HCT116 (cell line): ENCODE measurements at regions not wholly inside any gene's neighbourhood (a gene's known extent, or its start where the extent isn't known, plus 50 kb on each side); places are given as distances from the start of the nearest gene placed in this dataset.

Experiments used
- ATAC-seq: fragments of 200-7000 bp; cut with Tn5 transposase; 2 replicates; pipeline ENCODE4 v1.9.1; 2020; ENCODE audit warnings: mild to moderate bottlenecking, moderate library complexity
- BruUV-seq: library from RNA; stranded (reverse); fragments of 400-500 nt; replicated peaks from 2 replicates; lab custom pipeline; 2021; lab: Mats Ljungman, UMichigan
- CTCF ChIA-PET: fragments of 300-600 bp; sonication (Branson Sonifier 250); formaldehyde crosslinking; loops from one replicate; lab custom pipeline; 2021; ENCODE audit warnings: antibody characterized with exemption; lab: Charles Lee
- POLR2A ChIA-PET: fragments of 300-600, 350-600 bp; sonication (Branson Sonifier 250); formaldehyde crosslinking; loops from one replicate; lab custom pipeline; 2021; ENCODE audit warnings: antibody characterized with exemption; lab: Charles Lee
- RAD21 ChIA-PET, 2 experiments: fragments of 300-600 bp; sonication (Branson Sonifier 250); formaldehyde crosslinking; loops; one replicate each; lab custom pipeline; 2023; ENCODE audit warnings: low total read pairs in 2 of 2; ENCODE audit not compliant: uncharacterized antibody in 2 of 2, unreplicated experiment in 2 of 2, low non-redundant PET in 1 of 2; lab: Charles Lee
- DNase-seq: peaks from one replicate; pipeline ENCODE4 v3.0.0-alpha.2; 2010; ENCODE audit warnings: low read depth, low spot score
- H2AFZ ChIP-seq: fragments of 200-600 bp; shearing (Covaris generic), sonication (generic); 2 replicates; pipeline ENCODE4 v1.6.1; 2017; ENCODE audit warnings: low read depth, mixed run types, mixed read lengths, antibody characterized with exemption, low read length; ENCODE audit not compliant: poor library complexity, severe bottlenecking
- H3K27ac ChIP-seq: 2 replicates; pipeline ENCODE4 v1.5.1; 2012; ENCODE audit warnings: low read depth, low read length
- H3K27me3 ChIP-seq: fragments of 200-600 bp; sonication (generic); 2 replicates; pipeline ENCODE4 v1.6.1; 2016; ENCODE audit warnings: mixed run types, low read length, mixed read lengths; ENCODE audit not compliant: insufficient read depth
- H3K36me3 ChIP-seq, 2 experiments: fragments of 200-500 bp in 1 of 2; fragments of 200-600 bp in 1 of 2; sonication (Bioruptor generic) in 1 of 2; sonication (generic) in 1 of 2; 2 replicates each; pipeline versions ENCODE4 v1.5.1 to v1.6.1; 2014 to 2016; ENCODE audit warnings: low read length in 2 of 2, inconsistent platforms in 1 of 2, mixed read lengths in 1 of 2, mixed run types in 1 of 2; ENCODE audit not compliant: insufficient read depth in 2 of 2, control insufficient read depth in 1 of 2
- H3K4me1 ChIP-seq, 2 experiments: fragments of 200-600 bp in 1 of 2; sonication (generic) in 1 of 2; 2 replicates each; pipeline versions ENCODE4 v1.5.1 to v1.6.1; 2012 to 2017; ENCODE audit warnings: low read length in 2 of 2, inconsistent platforms in 1 of 2, mild to moderate bottlenecking in 1 of 2, mixed read lengths in 1 of 2, mixed run types in 1 of 2, moderate library complexity in 1 of 2; ENCODE audit not compliant: insufficient read depth in 2 of 2, control insufficient read depth in 1 of 2
- H3K4me2 ChIP-seq: fragments of 200-600 bp; sonication (generic); 2 replicates; pipeline ENCODE4 v1.6.1; 2017; ENCODE audit warnings: mixed run types, low read length, mixed read lengths
- H3K4me3 ChIP-seq, 2 experiments: fragments of 200-600 bp in 1 of 2; sonication (generic) in 1 of 2; replicated peaks in 1 of 2; 2 replicates each; pipeline ENCODE4 v1.5.1; 2011 to 2016; ENCODE audit warnings: low read length in 2 of 2, control low read depth in 1 of 2, low read depth in 1 of 2, mild to moderate bottlenecking in 1 of 2, mixed read lengths in 1 of 2, mixed run types in 1 of 2
- H3K79me2 ChIP-seq: fragments of 200-600 bp; sonication (generic); 2 replicates; pipeline ENCODE4 v1.6.1; 2017; ENCODE audit warnings: mild to moderate bottlenecking, mixed run types, low read length, moderate library complexity, mixed read lengths; ENCODE audit not compliant: insufficient read depth
- H3K9ac ChIP-seq: fragments of 200-600 bp; sonication (generic); 2 replicates; pipeline ENCODE4 v1.6.1; 2016; ENCODE audit warnings: low read length, mixed read lengths
- H3K9me2 ChIP-seq: fragments of 200-600 bp; sonication (generic), shearing (Covaris generic); 2 replicates; pipeline ENCODE4 v1.6.1; 2017; ENCODE audit warnings: mixed run types, mild to moderate bottlenecking, moderate library complexity; ENCODE audit not compliant: insufficient read depth
- H3K9me3 ChIP-seq, 2 experiments: fragments of 200-500 bp in 1 of 2; fragments of 200-600 bp in 1 of 2; sonication (Bioruptor generic) in 1 of 2; sonication (generic) in 1 of 2; 2 replicates each; pipeline ENCODE4 v1.6.1; 2014 to 2017; ENCODE audit warnings: low read length in 2 of 2, mixed read lengths in 2 of 2, inconsistent platforms in 1 of 2, low read depth in 1 of 2, mild to moderate bottlenecking in 1 of 2, mixed run types in 1 of 2, moderate library complexity in 1 of 2; ENCODE audit not compliant: control insufficient read depth in 1 of 2, insufficient read depth in 1 of 2
- H4K20me1 ChIP-seq: fragments of 200-600 bp; sonication (generic), shearing (Covaris generic); 2 replicates; pipeline ENCODE4 v1.6.1; 2017; ENCODE audit warnings: mixed run types, mild to moderate bottlenecking, moderate library complexity; ENCODE audit not compliant: insufficient read depth
- CBX3 ChIP-seq: IDR thresholded peaks from 2 replicates; pipeline ENCODE4 v1.6.1; 2012; ENCODE audit warnings: low read depth
- ELF1 ChIP-seq: IDR thresholded peaks from 2 replicates; pipeline ENCODE4 v1.6.1; 2012; ENCODE audit warnings: low read depth, borderline replicate concordance
- EZH2 ChIP-seq: fragments of 200-600 bp; sonication (generic); IDR thresholded peaks from 2 replicates; pipeline ENCODE4 v1.6.1; 2017; ENCODE audit warnings: antibody characterized with exemption, mixed run types
- EZH2phosphoT487 ChIP-seq: fragments of 200-600 bp; IDR thresholded peaks from 2 replicates; pipeline ENCODE4 v1.6.1; 2018; ENCODE audit warnings: antibody characterized with exemption, borderline replicate concordance
- FOSL1 ChIP-seq: IDR thresholded peaks from 2 replicates; pipeline ENCODE4 v1.6.1; 2012; ENCODE audit warnings: low read depth
- JUND ChIP-seq: IDR thresholded peaks from 2 replicates; pipeline ENCODE4 v1.6.1; 2012
- POLR2A ChIP-seq: IDR thresholded peaks from 2 replicates; pipeline ENCODE4 v1.7.0; 2011; ENCODE audit warnings: borderline replicate concordance; ENCODE audit not compliant: insufficient read depth, insufficient read length; ENCODE audit errors: extremely low read depth
- POLR2AphosphoS5 ChIP-seq: IDR thresholded peaks from 2 replicates; pipeline ENCODE4 v1.6.1; 2011; ENCODE audit warnings: mild to moderate bottlenecking, low read depth, low read length, moderate library complexity
- RAD21 ChIP-seq: IDR thresholded peaks from 2 replicates; pipeline ENCODE4 v1.6.1; 2012; ENCODE audit warnings: low read depth, mild to moderate bottlenecking
- SP1 ChIP-seq: IDR thresholded peaks from 2 replicates; pipeline ENCODE4 v1.6.1; 2012; ENCODE audit warnings: low read depth
- SRF ChIP-seq: IDR thresholded peaks from 2 replicates; pipeline ENCODE4 v1.6.1; 2012; ENCODE audit warnings: low read depth
- ZNF274 ChIP-seq: fragments of 200-500 bp; sonication (Bioruptor generic); IDR thresholded peaks from 2 replicates; pipeline ENCODE4 v1.6.1; 2014; ENCODE audit warnings: mild to moderate bottlenecking, low read depth, low read length, inconsistent platforms
- intact Hi-C: fragments of 100-400 bp; cut with micrococcal nuclease; formaldehyde crosslinking; loops from 2 replicates; pipeline ENCODE4 v1.10.0; 2022
- TF ChIP-seq, protein P1 (sequence below): IDR thresholded peaks from 2 replicates; pipeline ENCODE4 v1.6.1; 2012
- TF ChIP-seq, protein P2 (sequence below): IDR thresholded peaks from 2 replicates; pipeline ENCODE4 v1.6.1; 2012; ENCODE audit warnings: low read depth
- TF ChIP-seq, protein P3 (sequence below): IDR thresholded peaks from 2 replicates; pipeline ENCODE4 v1.6.1; 2011; ENCODE audit warnings: mild to moderate bottlenecking, low read length, moderate library complexity; ENCODE audit not compliant: insufficient replicate concordance; ENCODE audit errors: extremely low read depth

DNA sequence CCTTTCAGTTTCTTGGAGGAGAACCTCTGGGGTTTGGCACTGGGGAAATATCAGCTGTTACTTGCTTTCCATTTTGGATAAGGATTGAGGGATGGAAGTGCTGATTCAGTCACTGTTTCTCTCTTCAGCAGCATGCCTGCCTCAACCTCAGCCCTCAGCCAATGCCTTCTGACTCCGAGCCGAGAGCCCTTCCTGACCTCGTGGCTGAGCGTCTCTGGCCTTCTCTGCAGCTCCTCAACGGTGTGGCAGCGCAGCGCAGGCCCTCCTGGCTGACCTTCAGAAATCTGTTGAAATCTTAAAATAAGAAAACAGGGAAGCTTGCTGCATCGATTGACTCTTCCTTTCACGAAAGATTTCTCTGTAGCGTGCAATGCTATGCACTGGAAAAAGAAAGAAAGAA, 434.3 kb upstream of the FAT1 start (continued):
- TF ChIP-seq RAD21 (no peak), FOSL1 (no peak), POLR2AphosphoS5 (no peak)

DNA sequence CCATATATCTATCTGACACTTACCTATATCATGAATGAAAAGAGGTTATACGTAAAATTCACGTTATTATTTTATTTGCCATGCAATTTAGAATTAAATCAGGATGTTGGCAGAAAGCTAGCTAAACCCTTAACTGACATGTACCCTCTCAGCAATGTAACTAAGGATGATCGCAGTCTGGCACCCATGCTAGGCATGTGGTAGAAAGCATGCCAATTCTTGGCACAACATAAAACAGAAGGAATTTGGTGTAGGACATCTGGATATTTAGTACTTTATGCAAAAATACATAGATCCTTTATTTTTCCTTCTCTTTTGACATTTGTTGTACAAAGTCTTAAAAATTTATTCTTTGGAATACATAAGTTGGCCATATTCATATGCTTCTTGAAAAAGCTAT, 436.8 kb upstream of the FAT1 start:
- no peaks in the 10 kb centered on the region for H3K27me3 ChIP-seq
- H3K4me1 ChIP-seq, result no peaks in the 10 kb centered on the region
- no peak overlapping the region for H3K9ac ChIP-seq
- H3K9me2 ChIP-seq, result no peaks in the 10 kb centered on the region
- H4K20me1 ChIP-seq, result no peaks in the 10 kb centered on the region
- DNase-seq (no peak), ATAC-seq (no peak)
- no TSS peak for BruUV-seq
- TF ChIP-seq SP1 (no peak), RAD21 (no peak), POLR2A (no peak), SRF (no peak), EZH2phosphoT487 (no peak), CBX3 (no peak), EZH2 (no peak), ELF1 (no peak), ZNF274 (no peak), JUND (no peak)
- TF ChIP-seq, protein P1, sequence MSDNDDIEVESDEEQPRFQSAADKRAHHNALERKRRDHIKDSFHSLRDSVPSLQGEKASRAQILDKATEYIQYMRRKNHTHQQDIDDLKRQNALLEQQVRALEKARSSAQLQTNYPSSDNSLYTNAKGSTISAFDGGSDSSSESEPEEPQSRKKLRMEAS, result no peak
- TF ChIP-seq, protein P2, sequence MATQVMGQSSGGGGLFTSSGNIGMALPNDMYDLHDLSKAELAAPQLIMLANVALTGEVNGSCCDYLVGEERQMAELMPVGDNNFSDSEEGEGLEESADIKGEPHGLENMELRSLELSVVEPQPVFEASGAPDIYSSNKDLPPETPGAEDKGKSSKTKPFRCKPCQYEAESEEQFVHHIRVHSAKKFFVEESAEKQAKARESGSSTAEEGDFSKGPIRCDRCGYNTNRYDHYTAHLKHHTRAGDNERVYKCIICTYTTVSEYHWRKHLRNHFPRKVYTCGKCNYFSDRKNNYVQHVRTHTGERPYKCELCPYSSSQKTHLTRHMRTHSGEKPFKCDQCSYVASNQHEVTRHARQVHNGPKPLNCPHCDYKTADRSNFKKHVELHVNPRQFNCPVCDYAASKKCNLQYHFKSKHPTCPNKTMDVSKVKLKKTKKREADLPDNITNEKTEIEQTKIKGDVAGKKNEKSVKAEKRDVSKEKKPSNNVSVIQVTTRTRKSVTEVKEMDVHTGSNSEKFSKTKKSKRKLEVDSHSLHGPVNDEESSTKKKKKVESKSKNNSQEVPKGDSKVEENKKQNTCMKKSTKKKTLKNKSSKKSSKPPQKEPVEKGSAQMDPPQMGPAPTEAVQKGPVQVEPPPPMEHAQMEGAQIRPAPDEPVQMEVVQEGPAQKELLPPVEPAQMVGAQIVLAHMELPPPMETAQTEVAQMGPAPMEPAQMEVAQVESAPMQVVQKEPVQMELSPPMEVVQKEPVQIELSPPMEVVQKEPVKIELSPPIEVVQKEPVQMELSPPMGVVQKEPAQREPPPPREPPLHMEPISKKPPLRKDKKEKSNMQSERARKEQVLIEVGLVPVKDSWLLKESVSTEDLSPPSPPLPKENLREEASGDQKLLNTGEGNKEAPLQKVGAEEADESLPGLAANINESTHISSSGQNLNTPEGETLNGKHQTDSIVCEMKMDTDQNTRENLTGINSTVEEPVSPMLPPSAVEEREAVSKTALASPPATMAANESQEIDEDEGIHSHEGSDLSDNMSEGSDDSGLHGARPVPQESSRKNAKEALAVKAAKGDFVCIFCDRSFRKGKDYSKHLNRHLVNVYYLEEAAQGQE, result no peak
- TF ChIP-seq, protein P3, sequence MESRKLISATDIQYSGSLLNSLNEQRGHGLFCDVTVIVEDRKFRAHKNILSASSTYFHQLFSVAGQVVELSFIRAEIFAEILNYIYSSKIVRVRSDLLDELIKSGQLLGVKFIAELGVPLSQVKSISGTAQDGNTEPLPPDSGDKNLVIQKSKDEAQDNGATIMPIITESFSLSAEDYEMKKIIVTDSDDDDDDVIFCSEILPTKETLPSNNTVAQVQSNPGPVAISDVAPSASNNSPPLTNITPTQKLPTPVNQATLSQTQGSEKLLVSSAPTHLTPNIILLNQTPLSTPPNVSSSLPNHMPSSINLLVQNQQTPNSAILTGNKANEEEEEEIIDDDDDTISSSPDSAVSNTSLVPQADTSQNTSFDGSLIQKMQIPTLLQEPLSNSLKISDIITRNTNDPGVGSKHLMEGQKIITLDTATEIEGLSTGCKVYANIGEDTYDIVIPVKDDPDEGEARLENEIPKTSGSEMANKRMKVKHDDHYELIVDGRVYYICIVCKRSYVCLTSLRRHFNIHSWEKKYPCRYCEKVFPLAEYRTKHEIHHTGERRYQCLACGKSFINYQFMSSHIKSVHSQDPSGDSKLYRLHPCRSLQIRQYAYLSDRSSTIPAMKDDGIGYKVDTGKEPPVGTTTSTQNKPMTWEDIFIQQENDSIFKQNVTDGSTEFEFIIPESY, result no peak
- H3K27ac ChIP-seq, result no peak overlapping the region
- H3K79me2 ChIP-seq, result no peaks in the 10 kb centered on the region
- no peak overlapping the region for H3K4me3 ChIP-seq
- CTCF ChIA-PET, result interaction anchor here (1.2 kb wide), 1 partner anchor 15 kb away, joined by 3 read pairs; no protein-coding TSS in a partner anchor
- H3K9me3 ChIP-seq, result no peaks in the 10 kb centered on the region
- RAD21 ChIA-PET, result no interaction called here
- intact Hi-C loops, result no loop called here
- H3K36me3 ChIP-seq, result no peaks in the 10 kb centered on the region
- H2AFZ ChIP-seq, result no peak overlapping the region
- no peak overlapping the region for H3K4me2 ChIP-seq
- POLR2A ChIA-PET, result no interaction called here
